Body of pancreas (tissue), 4 donors: ENCODE measurements at regions not wholly inside any gene's neighbourhood (a gene's known extent, or its start where the extent isn't known, plus 50 kb on each side); places are given as distances from the start of the nearest gene placed in this dataset.

ENCODE experiments used
- POLR2A ChIP-seq, 3 donors: fragments of 450-650 bp; IDR thresholded peaks; one replicate each; pipeline ENCODE4 v1.6.1; 2016; ENCODE audit warnings: antibody characterized with exemption in 3 of 3, mild to moderate bottlenecking in 2 of 3
- TF ChIP-seq, protein P1 (sequence below), 7 experiments: fragments of 450-650 bp in 4 of 7; fragments of 200-600 bp in 3 of 7; sonication (generic) in 3 of 7; IDR thresholded peaks; one replicate each; pipeline ENCODE4 v1.5.1; 2016 to 2019; ENCODE audit warnings: antibody characterized with exemption in 7 of 7

- TF ChIP-seq, protein P1, sequence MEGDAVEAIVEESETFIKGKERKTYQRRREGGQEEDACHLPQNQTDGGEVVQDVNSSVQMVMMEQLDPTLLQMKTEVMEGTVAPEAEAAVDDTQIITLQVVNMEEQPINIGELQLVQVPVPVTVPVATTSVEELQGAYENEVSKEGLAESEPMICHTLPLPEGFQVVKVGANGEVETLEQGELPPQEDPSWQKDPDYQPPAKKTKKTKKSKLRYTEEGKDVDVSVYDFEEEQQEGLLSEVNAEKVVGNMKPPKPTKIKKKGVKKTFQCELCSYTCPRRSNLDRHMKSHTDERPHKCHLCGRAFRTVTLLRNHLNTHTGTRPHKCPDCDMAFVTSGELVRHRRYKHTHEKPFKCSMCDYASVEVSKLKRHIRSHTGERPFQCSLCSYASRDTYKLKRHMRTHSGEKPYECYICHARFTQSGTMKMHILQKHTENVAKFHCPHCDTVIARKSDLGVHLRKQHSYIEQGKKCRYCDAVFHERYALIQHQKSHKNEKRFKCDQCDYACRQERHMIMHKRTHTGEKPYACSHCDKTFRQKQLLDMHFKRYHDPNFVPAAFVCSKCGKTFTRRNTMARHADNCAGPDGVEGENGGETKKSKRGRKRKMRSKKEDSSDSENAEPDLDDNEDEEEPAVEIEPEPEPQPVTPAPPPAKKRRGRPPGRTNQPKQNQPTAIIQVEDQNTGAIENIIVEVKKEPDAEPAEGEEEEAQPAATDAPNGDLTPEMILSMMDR (IDR thresholded peaks at IDR 0.05) = no peak
- TF ChIP-seq POLR2A (IDR thresholded peaks at IDR 0.05) = no peak
Measured at GRCh38 chr4:81622474-81623184, 150.9 kb upstream of the RASGEF1B start.
